ENCODE measurements at regions not wholly inside any gene's neighbourhood (a gene's known extent, or its start where the extent isn't known, plus 50 kb on each side); places are given as distances from the start of the nearest gene placed in this dataset.

DNA sequence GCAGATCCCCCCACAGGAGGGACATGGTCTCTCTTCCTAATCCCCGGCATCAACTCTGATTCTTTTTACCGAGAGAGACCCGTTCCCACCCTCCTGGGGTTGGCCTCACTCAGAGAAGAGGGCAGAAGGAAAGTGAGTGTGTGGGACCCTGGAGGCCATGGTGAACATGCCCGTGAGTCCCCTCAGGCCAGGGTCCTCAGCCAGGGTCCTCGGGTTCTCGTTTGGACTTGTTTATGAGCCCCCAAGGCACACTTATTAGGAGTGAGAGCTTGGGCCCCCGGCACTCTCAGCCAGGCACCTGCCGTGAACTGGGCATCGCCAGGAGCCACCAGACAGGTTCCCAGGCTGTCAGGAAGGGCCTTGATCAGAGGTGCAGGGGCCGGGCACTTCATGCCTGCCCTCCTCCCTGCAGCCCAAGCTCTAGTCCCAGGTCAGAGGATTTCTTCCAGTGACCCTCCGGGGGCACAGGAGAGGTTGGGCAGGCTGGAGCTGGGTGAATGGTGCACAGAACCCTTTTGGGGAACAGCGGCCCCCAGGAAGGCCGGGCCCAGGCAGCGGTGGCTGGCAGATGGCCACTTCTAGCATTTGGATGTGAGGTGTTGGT is 122.6 kb downstream of the CRYAA start:
- ChIA-PET POLR2A (no interaction called here), CTCF (no interaction called here)

More for the DNA sequence above, 122.6 kb downstream of the CRYAA start:
- FAIRE-seq (no peak), DNase-seq (ENCODE audit: low read depth, low spot score) (no peak)
- Histone ChIP-seq H3K9ac (replicated peaks; ENCODE audit: extremely low read depth, insufficient read depth, low read length) (no peak overlapping the region), H3K27ac (ENCODE audit: insufficient read depth, low read depth, low read length) (no peak overlapping the region), H3K4me3 (replicated peaks in 1 of 3; ENCODE audit: insufficient read depth in 1 of 3, low read depth in 1 of 3, low read length in 3 of 3) (no peak overlapping the region), H2AFZ (ENCODE audit: low read depth, low read length) (no peak overlapping the region), H3K9me1 (replicated peaks; ENCODE audit: control insufficient read depth, extremely low read depth, insufficient read depth, low read length) (no peaks in the 10 kb centered on the region), H3K79me2 (ENCODE audit: control insufficient read depth, insufficient read depth, low read length) (no peaks in the 10 kb centered on the region), H3K27me3 (ENCODE audit: control insufficient read depth in 2 of 2, insufficient read depth in 2 of 2, low read length in 2 of 2) (no peaks in the 10 kb centered on the region), H3K9me3 (replicated peaks; ENCODE audit: control insufficient read depth, insufficient read depth, low read length) (no peaks in the 10 kb centered on the region), H3K36me3 (ENCODE audit: control insufficient read depth in 2 of 2, extremely low read depth in 1 of 2, insufficient read depth in 2 of 2, low read length in 2 of 2) (no peaks in the 10 kb centered on the region), H4K20me1 (replicated peaks; ENCODE audit: control insufficient read depth, extremely low read depth, insufficient read depth, low read length) (no peaks in the 10 kb centered on the region), H3K4me1 (ENCODE audit: control insufficient read depth, extremely low read depth, insufficient read depth, low read length) (no peaks in the 10 kb centered on the region), H3K4me2 (ENCODE audit: insufficient read depth, low read length) (no peak overlapping the region)
- TF ChIP-seq JUN (IDR thresholded peaks at IDR 0.05; ENCODE audit: borderline replicate concordance, insufficient read depth, insufficient read length, low read depth) (no peak), GATA2 (IDR thresholded peaks at IDR 0.05; ENCODE audit: insufficient read depth, insufficient read length, low read depth, low read length) (no peak), MAX (IDR thresholded peaks at IDR 0.05; ENCODE audit: insufficient read depth, insufficient read length) (no peak), POLR2A (IDR thresholded peaks at IDR 0.05; ENCODE audit: low read depth, low read length) (no peak), EZH2 (IDR thresholded peaks at IDR 0.05; ENCODE audit: borderline replicate concordance, low read depth, low read length, severe bottlenecking) (no peak), POLR2AphosphoS5 (IDR thresholded peaks at IDR 0.05; ENCODE audit: insufficient read depth, low read depth, low read length) (no peak), CTCF (IDR thresholded peaks at IDR 0.05; ENCODE audit: extremely low read depth in 1 of 2, insufficient read depth in 1 of 2, low read depth in 1 of 2, low read length in 2 of 2) (no peak), FOS (IDR thresholded peaks at IDR 0.05; ENCODE audit: borderline replicate concordance, insufficient read depth, low read length) (no peak), MYC (IDR thresholded peaks at IDR 0.05; ENCODE audit: low read depth, low read length) (no peak)
- no TSS peak for BruUV-seq (replicated peaks)
- intact Hi-C loops (cut with micrococcal nuclease): no loop called here
- dilution Hi-C loops (cut with MboI; ENCODE audit: extremely low pct_ligation_motif_present, low sequenced_read_pairs): no loop called here
